ENCODE measurements at regions not wholly inside any gene's neighbourhood (a gene's known extent, or its start where the extent isn't known, plus 50 kb on each side); places are given as distances from the start of the nearest gene placed in this dataset.
"Not testable (repeated sequence)": the region's sequence is repeated elsewhere in the genome, so short reads cannot be mapped to it uniquely, and the experiment has no call there.

DNA sequence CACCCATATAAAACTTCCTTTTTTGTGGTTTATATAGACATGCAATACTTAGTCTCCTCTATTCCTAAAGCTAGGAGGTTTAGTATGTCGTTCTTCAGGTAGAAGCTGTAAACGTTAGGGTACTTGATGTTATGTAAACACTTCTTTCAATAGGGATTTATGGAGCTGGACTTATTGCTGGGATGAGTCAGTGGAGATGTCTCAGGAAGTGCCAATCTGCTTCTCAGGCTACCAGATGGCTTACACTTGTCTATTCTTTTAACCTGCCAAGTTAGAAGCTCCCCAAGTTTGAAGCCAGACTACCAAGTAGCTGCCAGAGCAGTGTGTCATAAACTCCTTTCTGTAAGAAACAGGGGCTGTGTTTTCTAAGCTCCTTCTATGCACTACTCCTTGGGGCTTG is 756.5 kb upstream of the LRRTM1 start:
- DNase-seq (ENCODE audit: low spot score): no peak

DNA sequence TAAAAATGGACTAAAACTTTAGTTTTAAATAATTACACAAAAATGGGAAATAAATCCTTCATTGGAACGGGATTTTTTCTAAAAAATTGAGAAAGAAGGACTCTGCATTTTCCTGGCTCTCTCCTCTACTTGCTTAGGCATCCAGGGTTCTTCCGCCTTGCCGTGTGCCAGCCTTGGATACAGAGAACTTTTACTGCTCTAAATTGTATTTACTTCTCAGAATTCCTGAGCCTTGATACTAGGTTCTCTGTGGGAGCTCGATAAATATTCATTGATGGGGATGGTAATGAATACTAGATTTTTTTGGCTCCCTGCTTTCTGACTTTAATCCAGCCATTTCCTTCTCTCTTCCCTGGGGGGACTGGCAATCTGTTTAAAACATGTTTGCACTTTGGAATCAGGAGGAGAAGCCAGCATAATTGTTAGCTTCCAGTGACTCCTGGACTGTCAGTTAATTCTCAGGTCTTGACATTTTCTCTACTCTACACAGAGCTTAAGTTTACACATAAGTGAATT is 746.1 kb upstream of the LRRTM1 start:
- DNase-seq (ENCODE audit: low spot score): no peak

DNA sequence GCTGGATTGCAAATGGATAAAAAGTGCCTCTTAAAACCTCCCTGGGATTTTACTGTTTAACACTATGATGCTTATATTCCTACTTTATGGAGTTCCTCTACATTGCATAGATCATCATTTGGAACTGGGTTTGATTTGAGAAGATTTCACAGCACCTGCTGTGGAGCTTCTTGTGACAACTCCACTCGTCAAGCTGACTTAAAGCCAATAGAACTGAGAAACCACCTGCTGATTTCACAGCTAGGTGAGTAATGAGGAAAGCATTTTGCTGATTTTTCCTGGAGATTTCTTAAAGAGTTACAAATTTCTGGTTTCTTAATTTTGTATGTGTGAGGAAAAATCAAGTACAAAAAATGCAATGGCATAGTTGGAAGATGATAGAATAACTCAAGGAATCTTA is 739.1 kb upstream of the LRRTM1 start:
- DNase-seq (ENCODE audit: low spot score): no peak

DNA sequence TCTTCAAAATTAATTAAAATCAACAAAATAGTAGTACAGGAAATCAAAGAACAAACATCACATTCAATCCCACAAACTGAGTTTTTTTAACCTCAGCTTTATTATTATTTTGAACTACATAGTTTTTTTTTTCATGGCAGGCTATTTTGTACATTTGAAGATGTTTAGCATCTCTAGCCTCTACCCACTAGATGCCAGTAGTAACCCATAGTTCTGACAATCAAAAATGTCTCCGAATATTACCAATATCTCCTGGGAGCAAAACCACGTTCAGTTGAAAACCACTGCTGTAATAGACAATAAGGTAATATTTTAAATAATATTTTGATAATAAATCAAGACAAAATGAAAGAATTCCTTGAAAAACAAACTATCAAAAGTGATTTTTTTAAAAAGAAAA is 702.6 kb upstream of the LRRTM1 start:
- DNase-seq (ENCODE audit: low spot score): no peak

DNA sequence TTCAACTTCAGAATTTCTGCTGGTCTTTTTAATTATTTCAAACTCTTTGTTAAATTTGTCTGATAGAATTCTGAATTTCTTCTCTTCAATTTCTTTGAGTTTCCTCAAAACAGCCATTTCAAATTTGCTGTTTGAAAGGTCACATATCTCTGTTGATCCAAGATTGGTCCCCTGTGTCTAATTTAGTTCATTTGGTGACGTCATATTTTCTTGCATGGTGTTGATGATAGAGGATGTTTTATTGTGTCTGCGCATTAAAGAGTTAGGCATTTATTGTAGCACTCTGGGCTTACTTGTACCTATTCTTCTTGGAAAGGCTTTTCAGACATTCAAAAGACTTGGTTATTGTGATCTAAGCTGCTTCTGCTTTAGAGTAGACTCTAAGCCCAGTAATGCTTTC is 698.4 kb upstream of the LRRTM1 start:
- DNase-seq (ENCODE audit: low spot score): no peak

DNA sequence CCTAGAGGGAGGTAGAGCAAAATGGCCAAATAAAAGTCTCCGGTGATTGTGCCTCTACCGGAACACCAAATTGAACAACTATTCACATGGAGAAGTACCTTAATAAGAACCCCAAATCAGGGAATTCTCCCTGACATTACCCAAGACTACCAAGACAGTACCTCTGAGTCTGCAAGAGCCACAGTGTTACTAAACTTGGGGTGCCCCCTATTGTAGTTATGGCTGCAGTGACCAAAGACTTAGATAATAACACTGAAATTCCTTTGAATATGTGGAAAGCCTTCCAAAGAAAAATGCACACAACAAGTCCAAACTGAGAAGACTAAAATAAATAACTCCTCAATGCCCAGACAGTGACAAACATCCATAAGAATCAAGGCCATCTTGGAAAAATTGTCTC is 682.9 kb upstream of the LRRTM1 start:
- no peak for DNase-seq (ENCODE audit: low spot score)

DNA sequence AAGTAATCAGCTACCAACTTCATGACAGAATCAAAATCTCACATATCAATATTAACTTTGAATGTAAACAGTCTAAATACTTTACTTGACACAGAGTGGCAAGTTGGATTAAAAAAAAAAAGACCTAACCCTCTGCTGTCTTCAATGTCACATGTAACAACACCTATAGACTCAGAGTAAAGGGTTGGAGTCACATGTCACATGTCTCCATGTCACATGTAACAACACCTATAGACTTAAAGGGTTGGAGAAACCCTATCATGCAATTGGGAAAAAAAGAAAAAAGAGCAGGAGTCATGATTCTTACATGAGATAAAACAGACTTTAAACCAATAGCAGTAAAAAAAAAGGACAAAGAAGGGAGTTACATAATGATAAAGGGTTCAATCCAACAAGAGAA is 665.3 kb upstream of the LRRTM1 start:
- no peak for DNase-seq (ENCODE audit: low spot score)

DNA sequence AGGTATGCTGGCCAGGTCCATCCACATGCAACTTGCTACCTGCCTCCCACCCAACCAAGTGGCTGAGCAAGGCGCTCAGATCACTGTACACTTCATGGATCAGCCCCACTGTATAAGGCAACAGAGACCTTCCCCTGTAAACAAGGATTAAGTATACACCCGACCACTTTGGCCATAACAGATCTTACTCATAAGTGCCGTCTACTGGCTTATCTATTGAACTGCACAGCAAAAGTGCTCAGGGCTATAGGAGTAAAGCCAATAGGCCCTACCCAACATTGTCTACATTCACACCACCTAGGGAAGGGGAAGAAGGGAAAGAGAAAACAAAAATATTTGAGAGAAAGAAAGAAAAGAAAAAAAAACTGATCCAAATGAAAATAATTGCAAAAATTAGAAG is 663.9 kb upstream of the LRRTM1 start:
- no peak for DNase-seq (ENCODE audit: low spot score)

DNA sequence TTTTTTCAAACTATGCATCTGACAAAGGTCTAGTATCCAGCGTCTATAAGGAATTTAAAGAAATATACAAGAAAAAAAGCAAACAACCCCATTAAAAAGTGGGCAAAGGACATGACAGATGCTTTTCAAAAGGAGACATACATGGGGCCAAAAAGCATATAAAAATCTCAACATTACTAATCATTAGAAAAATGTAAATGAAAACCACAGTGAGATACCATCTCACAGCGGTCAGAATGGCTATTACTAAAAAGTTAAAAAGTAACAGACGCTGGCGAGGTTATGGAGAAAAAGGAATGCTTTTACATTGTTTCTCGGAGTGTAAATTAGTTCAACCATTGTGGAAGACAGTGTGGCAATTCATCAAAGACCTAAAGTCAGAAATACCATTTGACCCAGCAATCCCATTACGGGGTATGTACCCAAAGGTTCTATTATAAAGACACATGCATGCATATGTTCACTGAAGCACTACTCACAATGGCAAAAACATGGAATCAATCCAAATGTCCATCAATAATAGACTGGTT is 643.1 kb upstream of the LRRTM1 start:
- DNase-seq (ENCODE audit: low spot score): no peak

DNA sequence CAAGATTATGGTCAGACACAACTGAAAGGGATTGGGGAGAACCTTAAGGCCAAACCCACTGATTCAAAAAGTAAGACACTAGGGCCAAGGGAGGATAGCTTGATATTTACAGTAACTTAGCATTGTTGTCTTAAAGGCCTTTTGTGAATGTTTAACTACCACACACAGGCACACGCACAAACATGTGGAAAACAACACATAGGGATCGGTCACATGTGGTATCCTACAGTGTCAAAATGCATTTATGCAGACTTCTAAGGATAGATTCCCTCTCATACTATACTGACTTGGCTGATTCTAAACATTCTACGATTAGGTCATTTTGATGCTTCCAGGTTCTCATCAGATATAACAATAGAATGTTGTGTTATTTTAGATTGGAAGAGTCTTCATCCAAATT is 638.9 kb upstream of the LRRTM1 start:
- DNase-seq (ENCODE audit: low spot score): no peak

DNA sequence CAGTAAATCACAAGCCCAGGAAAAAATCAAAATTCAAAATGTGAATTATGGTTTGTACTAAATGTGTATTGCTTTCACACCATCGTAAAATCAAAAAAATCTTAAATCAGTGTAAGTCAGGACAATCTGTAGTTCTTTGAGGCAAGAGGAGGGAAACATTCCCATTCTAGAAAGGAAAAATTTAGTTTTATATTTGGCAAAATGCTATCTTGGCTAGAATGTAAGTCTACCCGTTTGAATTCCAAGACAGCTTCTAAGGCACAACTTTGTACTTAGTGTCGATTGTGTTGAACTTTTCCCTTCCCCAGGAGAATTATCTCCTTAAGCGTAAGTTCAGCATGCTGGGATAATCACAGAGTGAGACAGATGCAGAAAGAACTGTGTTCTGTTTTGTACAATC is 638.2 kb upstream of the LRRTM1 start:
- DNase-seq (ENCODE audit: low spot score): no peak

DNA sequence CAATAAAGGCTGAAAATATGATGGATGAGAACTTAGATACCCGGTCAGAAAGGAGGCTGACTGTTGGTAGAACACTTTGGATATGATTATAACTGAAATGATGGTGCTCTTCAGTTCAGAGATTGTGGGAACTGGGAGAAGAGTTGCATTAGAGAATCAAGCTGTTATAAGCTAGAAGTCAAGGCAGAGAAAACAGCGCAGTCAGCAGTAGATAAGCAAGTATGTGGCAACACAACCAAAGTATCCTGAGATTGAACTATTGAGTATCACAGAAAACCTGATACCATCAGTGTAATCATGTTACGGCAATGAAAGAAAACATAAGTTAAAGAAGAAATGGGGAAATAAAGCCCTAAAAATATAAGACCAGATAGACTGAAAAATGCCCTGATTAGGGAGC is 633.9 kb upstream of the LRRTM1 start:
- no peak for DNase-seq (ENCODE audit: low spot score)

DNA sequence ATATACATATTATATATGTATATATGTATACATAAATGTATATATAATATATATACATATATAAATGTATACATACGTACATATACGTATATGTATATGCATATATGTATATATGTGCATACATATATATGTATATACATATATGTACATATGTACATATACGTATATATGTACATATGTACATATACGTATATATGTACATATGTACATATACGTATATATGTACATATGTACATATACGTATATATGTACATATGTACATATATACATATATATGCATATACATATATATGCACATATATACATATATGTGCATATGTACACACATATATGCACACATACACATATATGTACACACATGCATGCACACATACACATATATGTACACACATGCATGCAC is 627.3 kb upstream of the LRRTM1 start:
- not testable (repeated sequence) for DNase-seq (ENCODE audit: low spot score)

DNA sequence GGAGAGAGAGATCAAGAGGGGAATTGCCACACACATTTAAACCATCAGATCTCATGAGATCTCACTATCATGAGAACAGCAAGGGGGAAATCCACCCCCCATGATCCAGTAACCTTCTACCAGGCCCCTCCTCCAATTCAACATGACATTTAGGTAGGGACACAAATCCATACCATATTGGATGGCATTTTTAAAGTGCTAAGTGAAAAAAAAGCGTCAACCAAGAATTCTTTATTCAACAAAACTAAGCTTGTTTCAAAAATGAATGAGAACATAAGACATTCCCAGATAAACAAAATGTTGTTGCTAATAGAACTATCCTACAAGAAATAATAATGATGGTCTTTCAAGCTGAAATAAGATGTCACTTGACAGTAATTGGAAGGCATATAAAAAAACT is 626.2 kb upstream of the LRRTM1 start:
- no peak for DNase-seq (ENCODE audit: low spot score)

DNA sequence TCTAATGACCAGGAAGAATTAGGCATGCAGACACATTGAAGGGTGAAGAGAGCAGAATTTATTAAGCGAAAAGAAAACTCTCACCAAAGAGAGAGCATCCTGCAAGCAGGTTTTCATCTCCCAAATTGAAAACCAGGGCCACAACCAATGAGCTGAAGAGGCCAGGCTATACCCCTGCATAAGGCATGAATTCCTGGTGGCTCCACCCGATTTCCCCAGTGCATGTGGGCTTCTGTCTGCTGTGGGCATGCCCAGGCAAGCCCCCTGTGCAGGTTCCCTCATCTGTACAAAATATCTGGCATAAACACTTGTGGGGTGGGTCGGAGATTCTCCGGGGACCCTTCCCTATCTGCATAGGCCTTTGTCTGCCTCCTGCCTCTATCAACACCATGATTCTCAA is 621.6 kb upstream of the LRRTM1 start:
- DNase-seq (ENCODE audit: low spot score): no peak

DNA sequence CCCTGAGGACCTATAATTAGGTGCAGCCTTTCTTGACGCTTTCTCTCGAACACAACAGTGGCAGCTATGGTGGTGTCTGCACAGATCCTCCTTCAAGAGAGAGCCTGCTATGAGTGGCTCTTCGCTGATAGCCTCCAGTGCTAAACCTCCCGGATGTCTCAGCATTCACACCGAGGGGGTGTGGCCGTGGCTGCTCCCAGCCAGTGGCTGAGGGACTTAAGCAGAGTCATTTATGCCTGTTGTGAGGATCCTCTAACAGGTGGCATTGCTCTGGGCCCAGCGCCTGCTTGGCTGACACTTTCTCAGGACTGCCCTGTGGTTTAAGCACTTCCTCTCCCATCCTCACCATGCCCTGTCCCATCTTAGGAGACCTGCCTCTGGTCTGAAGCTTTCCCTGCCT is 592.0 kb upstream of the LRRTM1 start:
- DNase-seq (ENCODE audit: low spot score): no peak

DNA sequence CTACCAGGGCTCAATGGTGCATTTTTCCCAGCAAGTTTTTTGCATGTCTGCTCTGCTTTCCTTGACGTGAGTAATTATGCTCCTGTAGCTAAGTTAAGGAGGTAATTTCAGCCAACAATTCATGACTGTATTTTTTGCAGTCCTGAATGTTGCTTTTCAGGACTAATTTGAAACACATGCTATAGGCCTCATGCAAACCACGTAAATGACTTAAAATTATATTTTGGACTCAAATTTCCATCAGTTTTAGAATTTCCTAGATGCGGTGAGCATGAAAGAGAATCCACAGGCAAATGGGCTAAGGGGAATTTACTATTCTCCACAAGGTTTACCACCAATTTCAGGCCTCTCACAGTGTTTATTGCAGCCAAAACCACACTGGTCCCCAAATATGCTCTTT is 589.9 kb upstream of the LRRTM1 start:
- DNase-seq (ENCODE audit: low spot score): no peak

DNA sequence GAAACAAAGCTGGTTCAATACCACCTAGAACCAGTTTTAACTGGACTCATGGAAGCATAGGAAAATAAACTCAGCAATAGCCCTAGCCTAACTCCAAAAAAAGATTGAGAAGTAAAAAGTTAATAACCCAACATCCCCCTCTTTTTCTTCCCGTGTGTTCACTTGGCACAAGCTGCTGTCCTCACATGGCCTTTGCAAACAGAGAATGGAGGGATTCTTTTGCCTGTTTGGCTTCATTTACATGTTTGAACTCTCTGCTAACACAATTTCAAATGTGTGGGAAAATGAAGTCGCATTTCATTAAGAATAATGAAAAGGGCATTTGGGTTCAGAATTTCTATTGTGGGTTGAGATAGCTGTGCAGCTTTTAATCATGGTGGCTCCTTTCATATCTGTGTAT is 589.2 kb upstream of the LRRTM1 start:
- DNase-seq (ENCODE audit: low spot score): no peak

DNA sequence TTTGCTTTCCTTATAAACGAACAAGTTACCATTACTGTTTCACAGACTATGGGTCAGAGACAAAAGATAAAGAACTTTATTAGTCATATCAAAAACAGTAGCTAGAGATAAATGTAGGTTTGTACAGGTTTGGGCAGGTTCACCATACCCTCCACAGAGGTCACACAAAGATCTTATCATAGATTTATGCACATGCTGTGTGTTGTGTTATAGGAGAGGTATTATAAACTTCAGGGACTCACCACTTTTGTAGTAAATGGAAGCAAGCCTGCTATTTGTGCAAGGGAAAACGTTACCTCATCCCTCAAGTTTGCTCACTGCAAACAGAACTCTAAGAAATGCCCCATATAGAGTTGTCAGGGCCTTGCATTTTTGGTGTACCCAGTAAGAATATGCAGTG is 584.5 kb upstream of the LRRTM1 start:
- no peak for DNase-seq (ENCODE audit: low spot score)

DNA sequence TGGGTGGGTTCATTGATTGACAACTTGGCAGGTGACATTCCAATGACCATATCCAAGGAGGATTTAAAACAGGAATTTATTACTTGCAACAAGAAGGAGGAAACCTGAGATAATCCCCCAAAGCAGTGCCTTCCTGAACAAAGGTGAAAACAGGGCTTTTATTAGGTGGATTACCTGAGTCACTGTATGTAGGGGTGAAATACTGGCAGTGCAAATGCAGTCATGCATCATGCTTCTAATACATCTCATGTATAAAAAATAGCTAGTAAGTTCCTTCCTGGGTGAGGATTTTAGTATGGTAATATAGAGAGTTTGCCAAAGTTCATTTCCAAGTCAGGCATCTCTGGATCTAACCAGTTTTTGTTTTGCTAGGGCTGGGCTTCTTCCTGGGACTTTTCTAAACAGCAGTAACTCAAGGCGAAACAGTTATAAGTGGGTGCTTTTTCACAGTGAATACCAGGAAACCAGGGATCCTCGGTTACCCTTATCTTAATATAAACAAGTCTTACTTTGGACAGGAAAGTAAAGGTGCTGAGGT is 583.4 kb upstream of the LRRTM1 start:
- no peak for DNase-seq (ENCODE audit: low spot score)

DNA sequence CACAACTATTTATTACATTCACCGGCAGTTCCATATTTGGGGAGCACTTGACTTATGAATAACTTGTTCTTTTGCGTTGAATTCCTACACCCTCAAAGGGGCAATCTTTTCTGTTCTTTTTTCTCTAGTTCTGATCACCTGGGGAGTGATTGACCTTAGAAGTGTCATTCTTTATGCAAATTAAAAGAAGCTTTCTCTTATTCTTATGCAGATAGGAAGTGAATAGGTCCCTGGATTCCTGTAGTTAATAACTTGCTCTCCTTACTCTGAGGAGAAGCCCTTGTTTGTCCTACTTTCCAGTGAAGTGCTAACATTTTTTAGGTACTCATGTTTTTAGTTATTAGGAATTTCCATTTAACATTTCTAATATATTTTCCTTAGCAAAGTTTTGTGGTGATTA is 569.8 kb upstream of the LRRTM1 start:
- no peak for DNase-seq (ENCODE audit: low spot score)

DNA sequence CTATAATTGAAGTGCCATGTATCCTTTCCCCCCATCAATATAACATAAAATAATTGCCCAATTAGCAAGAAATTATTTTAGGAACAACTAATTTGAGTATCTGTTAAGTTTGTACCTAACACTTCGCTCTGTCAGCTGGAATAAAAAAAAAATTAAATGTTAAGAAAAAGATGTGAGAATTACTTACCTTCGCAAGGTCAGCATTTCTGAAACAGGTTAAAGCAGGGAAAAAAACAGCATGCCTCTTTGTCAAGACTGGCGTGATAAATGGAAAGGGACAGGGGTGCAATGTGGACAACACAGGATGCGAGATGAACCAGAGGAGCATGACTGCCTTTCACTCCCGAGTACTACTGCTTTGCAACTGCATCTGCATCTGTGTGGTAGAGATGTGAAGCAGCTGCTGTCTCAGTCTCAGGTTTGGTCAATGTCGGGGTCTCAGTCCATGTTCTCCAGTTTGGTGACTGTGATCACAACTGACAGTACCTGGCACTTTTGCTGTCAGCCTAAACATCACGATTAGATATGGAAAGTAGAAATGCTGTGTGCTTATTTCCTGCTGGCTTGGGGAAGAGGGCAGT is 565.4 kb upstream of the LRRTM1 start:
- no peak for DNase-seq (ENCODE audit: low spot score)

DNA sequence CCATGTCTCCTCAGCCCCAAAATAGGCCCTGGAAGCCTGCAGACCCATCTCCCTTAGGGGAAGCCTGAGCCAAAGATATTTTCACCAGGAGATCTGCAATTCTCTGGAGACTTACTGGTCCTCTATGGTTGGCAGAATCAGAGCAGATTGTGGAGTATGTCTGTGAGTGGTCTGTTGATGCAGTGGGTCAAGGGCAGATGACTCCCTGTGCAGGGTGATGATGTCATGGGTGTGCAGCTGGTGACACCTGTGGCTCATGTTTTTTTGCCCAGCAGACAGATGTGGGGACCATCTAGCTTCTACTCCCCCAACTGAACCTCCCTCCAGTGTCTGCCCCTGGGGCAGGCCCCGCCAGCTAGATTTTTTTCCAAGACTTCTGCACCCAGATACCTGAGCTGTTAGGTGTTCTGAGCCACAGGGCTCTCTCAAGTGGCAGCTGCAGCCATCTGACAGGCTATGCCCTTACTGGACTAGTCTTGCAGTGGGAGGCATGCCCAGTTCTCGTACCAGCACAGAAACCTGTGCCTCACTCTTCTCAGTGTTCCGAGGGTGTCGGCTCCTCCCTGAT is 558.7 kb upstream of the LRRTM1 start:
- DNase-seq (ENCODE audit: low spot score): no peak

DNA sequence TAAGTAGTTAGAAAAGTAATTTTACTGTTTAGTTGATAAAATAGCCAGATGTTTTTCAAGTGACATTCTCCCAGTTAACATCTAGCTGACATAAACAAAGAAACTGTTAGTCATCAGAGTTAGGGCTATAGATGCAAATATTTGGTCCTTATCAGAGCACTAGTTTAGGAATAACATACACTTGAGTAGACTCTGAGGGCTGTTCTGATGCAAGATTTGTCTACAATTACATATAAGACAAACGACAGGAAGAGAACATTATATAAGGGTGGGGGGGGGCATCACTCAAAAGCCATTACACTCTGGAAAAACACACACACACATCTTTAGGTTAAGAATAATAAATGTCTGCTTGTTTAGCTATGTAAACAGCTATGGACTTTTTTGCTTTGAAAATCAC is 554.4 kb upstream of the LRRTM1 start:
- DNase-seq (ENCODE audit: low spot score): no peak
